DOHH2 (cell line): ENCODE measurements at regions not wholly inside any gene's neighbourhood (a gene's known extent, or its start where the extent isn't known, plus 50 kb on each side); places are given as distances from the start of the nearest gene placed in this dataset.

ENCODE experiments used
- H3F3A ChIP-seq: fragments of 200-600 bp; sonication (generic), shearing (Covaris generic); 2 replicates; pipeline ENCODE4 v1.6.0; 2016; ENCODE audit warnings: antibody characterized with exemption, mild to moderate bottlenecking; ENCODE audit not compliant: control insufficient read depth, insufficient read depth
- H3K27ac ChIP-seq: fragments of 200-600 bp; sonication (generic); 2 replicates; pipeline ENCODE4 v1.5.1; 2014; ENCODE audit warnings: low read depth, mild to moderate bottlenecking, low read length, moderate library complexity
- H3K27me3 ChIP-seq: fragments of 200-600 bp; sonication (generic); 2 replicates; pipeline ENCODE4 v1.6.1; 2014; ENCODE audit warnings: mild to moderate bottlenecking, low read length, mixed read lengths; ENCODE audit not compliant: control insufficient read depth
- H3K36me3 ChIP-seq: fragments of 200-600 bp; sonication (generic); 2 replicates; pipeline ENCODE4 v1.6.1; 2014; ENCODE audit warnings: mild to moderate bottlenecking, low read length, moderate library complexity, mixed read lengths; ENCODE audit not compliant: control insufficient read depth
- H3K4me1 ChIP-seq: fragments of 200-600 bp; sonication (generic); 2 replicates; pipeline ENCODE4 v1.6.1; 2014; ENCODE audit warnings: mild to moderate bottlenecking, low read length, mixed read lengths; ENCODE audit not compliant: control insufficient read depth
- H3K4me2 ChIP-seq: fragments of 200-600 bp; sonication (generic); 2 replicates; pipeline ENCODE4 v1.6.0; 2014; ENCODE audit warnings: mild to moderate bottlenecking, low read length, moderate library complexity
- H3K4me3 ChIP-seq: fragments of 200-600 bp; sonication (generic); 2 replicates; pipeline ENCODE4 v1.5.1; 2014; ENCODE audit warnings: mild to moderate bottlenecking, low read length, mixed read lengths
- H3K79me2 ChIP-seq: fragments of 200-600 bp; sonication (generic); 2 replicates; pipeline ENCODE4 v1.6.1; 2014; ENCODE audit warnings: mild to moderate bottlenecking, low read length, mixed read lengths; ENCODE audit not compliant: control insufficient read depth
- H3K9me2 ChIP-seq: fragments of 200-600 bp; sonication (generic); replicated peaks from 2 replicates; pipeline ENCODE4 v1.6.1; 2014; ENCODE audit warnings: mild to moderate bottlenecking, low read length, mixed read lengths; ENCODE audit not compliant: control insufficient read depth
- H3K9me3 ChIP-seq: fragments of 200-600 bp; sonication (generic); 2 replicates; pipeline ENCODE4 v1.6.1; 2014; ENCODE audit warnings: antibody characterized with exemption, low read length, mixed read lengths; ENCODE audit not compliant: control insufficient read depth, insufficient read depth
- H4K20me1 ChIP-seq: fragments of 200-600 bp; sonication (generic); 2 replicates; pipeline ENCODE4 v1.6.0; 2014; ENCODE audit warnings: low read depth, mild to moderate bottlenecking, antibody characterized with exemption, low read length, moderate library complexity; ENCODE audit not compliant: control insufficient read depth, insufficient read depth
- EZH2phosphoT487 ChIP-seq: fragments of 200-600 bp; sonication (generic); IDR thresholded peaks from 2 replicates; pipeline ENCODE4 v1.6.1; 2017; ENCODE audit warnings: borderline replicate concordance, mild to moderate bottlenecking, antibody characterized with exemption, low read length, moderate library complexity, mixed read lengths
- TF ChIP-seq, protein P1 (sequence below): fragments of 200-600 bp; sonication (generic); IDR thresholded peaks from one replicate; pipeline ENCODE4 v1.5.1; 2014; ENCODE audit warnings: antibody characterized with exemption, mild to moderate bottlenecking, low read depth, low read length; ENCODE audit not compliant: poor library complexity, severe bottlenecking

DNA sequence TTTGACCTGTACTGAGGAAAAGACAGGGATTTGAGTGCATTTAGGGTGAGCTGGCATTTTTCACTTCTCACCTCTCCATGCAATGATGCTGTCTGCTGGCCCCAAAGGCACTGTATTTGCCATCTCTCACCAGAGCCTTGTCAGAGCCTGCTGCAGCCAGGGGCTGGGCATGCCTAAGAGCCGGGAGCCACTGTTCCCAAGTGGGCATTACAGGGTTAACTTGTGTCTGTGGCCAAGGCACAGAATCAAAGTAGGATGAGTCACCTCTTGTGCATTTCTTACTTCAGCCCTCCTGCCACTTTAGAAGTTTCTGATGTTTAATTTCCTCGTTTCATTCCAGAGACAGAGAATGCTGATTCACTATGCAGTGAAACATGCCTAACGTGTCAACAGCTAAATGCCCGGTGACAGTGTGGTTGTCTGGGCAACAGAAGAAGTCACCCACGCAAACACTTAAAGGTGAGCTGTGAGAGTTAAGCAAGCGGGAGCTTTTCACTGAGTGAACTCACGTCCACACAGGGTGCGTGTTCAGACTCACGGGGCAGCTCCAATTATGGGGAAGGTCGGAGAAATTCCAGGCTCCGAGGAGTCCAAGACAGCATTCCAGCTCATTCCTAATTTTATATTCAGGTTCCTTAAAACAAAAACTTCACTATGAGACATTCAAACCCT lies 57.1 kb upstream of the IGFBP3 start:
- no peaks in the 10 kb centered on the region for H3K36me3 ChIP-seq
- no peaks in the 10 kb centered on the region for H3K9me3 ChIP-seq
- no peak overlapping the region for H3K4me3 ChIP-seq
- no peaks in the 10 kb centered on the region for H3K27me3 ChIP-seq
- H3K79me2 ChIP-seq, result no peaks in the 10 kb centered on the region
- no peaks in the 10 kb centered on the region for H4K20me1 ChIP-seq
- H3K4me2 ChIP-seq, result no peak overlapping the region
- H3F3A ChIP-seq, result no peaks in the 10 kb centered on the region
- H3K9me2 ChIP-seq, result no peaks in the 10 kb centered on the region
- no peaks in the 10 kb centered on the region for H3K4me1 ChIP-seq
- TF ChIP-seq, protein P1, sequence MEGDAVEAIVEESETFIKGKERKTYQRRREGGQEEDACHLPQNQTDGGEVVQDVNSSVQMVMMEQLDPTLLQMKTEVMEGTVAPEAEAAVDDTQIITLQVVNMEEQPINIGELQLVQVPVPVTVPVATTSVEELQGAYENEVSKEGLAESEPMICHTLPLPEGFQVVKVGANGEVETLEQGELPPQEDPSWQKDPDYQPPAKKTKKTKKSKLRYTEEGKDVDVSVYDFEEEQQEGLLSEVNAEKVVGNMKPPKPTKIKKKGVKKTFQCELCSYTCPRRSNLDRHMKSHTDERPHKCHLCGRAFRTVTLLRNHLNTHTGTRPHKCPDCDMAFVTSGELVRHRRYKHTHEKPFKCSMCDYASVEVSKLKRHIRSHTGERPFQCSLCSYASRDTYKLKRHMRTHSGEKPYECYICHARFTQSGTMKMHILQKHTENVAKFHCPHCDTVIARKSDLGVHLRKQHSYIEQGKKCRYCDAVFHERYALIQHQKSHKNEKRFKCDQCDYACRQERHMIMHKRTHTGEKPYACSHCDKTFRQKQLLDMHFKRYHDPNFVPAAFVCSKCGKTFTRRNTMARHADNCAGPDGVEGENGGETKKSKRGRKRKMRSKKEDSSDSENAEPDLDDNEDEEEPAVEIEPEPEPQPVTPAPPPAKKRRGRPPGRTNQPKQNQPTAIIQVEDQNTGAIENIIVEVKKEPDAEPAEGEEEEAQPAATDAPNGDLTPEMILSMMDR, result no peak
- TF ChIP-seq EZH2phosphoT487, result no peak
- no peak overlapping the region for H3K27ac ChIP-seq

DNA sequence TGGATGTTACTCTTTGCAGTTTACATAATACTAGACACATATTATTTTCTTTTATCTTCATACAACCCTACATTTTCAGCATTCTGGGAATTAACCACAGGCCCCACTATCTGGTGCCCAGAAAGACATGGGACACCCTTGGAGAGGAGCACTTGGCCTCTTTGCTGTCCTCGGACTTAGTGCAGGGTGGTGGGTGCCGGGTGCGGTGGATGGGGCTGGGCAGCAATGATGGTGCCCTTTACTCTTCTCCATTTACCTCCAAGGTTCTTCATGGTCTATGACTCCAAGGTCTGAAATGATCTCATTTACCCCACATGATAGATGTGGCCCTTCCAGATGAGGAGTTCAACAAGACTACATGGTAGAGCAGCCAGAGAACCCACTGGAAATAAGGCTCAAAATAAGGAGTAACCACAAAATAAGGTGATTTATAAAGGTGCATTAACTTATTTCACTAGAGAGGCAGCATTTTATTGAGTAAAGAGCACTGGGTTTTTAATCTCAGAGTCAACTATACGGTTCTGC lies 56.2 kb upstream of the IGFBP3 start:
- no peak overlapping the region for H3K4me2 ChIP-seq
- no peak overlapping the region for H3K4me3 ChIP-seq
- no peak overlapping the region for H3K27ac ChIP-seq
- no peaks in the 10 kb centered on the region for H3K4me1 ChIP-seq
- H4K20me1 ChIP-seq, result no peaks in the 10 kb centered on the region
- H3F3A ChIP-seq, result no peaks in the 10 kb centered on the region
- no peaks in the 10 kb centered on the region for H3K27me3 ChIP-seq
- no peaks in the 10 kb centered on the region for H3K36me3 ChIP-seq
- no peak for TF ChIP-seq EZH2phosphoT487
- TF ChIP-seq, protein P1, result no peak
- no peaks in the 10 kb centered on the region for H3K9me2 ChIP-seq
- H3K9me3 ChIP-seq, result no peaks in the 10 kb centered on the region
- H3K79me2 ChIP-seq, result no peaks in the 10 kb centered on the region

DNA sequence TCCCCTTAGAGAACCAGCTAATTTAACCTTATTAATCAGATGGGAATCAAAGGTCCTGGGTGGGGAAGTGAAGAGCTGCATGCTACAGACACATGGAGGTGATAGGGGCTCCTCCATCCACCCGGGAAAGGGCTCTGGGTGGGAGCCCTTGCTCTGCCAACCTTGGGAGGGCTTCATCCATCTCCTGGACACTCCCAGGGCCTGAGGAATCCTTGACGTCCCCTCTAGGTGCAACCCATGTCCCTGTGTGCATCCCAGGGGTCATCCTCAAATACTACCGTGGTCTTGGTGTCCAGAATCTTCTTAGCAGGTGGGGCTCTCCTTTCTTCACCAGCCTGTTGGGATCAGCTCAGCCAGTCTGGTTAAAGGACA lies 55.4 kb upstream of the IGFBP3 start:
- H3K4me1 ChIP-seq, result no peaks in the 10 kb centered on the region
- H3K36me3 ChIP-seq, result no peaks in the 10 kb centered on the region
- no peak overlapping the region for H3K27ac ChIP-seq
- TF ChIP-seq, protein P1, result no peak
- no peak for TF ChIP-seq EZH2phosphoT487
- H3F3A ChIP-seq, result no peaks in the 10 kb centered on the region
- H3K4me3 ChIP-seq, result no peak overlapping the region
- H3K79me2 ChIP-seq, result no peaks in the 10 kb centered on the region
- no peaks in the 10 kb centered on the region for H4K20me1 ChIP-seq
- H3K9me3 ChIP-seq, result no peaks in the 10 kb centered on the region
- no peaks in the 10 kb centered on the region for H3K27me3 ChIP-seq
- no peaks in the 10 kb centered on the region for H3K9me2 ChIP-seq
- no peak overlapping the region for H3K4me2 ChIP-seq
